Fibroblast of villous mesenchyme (primary cell): ENCODE measurements at regions not wholly inside any gene's neighbourhood (a gene's known extent, or its start where the extent isn't known, plus 50 kb on each side); places are given as distances from the start of the nearest gene placed in this dataset.

Experiments used
- DNase-seq: peaks from one replicate; pipeline ENCODE4 v3.0.0-alpha.2; 2010; ENCODE audit warnings: low read depth
- H3K4me3 ChIP-seq: 2 replicates; pipeline ENCODE4 v1.5.1; 2011; ENCODE audit warnings: low read depth, mild to moderate bottlenecking, low read length
- CTCF ChIP-seq: IDR thresholded peaks from 2 replicates; pipeline ENCODE4 v1.5.1; 2012; ENCODE audit warnings: low read depth, mild to moderate bottlenecking, low read length; ENCODE audit not compliant: insufficient read depth

- DNase-seq, result no peak
- TF ChIP-seq CTCF, result no peak
- H3K4me3 ChIP-seq, result no peak overlapping the region
Observed at GRCh38 chr20:1810572-1810925, 84.7 kb upstream of the SIRPA start.

DNA sequence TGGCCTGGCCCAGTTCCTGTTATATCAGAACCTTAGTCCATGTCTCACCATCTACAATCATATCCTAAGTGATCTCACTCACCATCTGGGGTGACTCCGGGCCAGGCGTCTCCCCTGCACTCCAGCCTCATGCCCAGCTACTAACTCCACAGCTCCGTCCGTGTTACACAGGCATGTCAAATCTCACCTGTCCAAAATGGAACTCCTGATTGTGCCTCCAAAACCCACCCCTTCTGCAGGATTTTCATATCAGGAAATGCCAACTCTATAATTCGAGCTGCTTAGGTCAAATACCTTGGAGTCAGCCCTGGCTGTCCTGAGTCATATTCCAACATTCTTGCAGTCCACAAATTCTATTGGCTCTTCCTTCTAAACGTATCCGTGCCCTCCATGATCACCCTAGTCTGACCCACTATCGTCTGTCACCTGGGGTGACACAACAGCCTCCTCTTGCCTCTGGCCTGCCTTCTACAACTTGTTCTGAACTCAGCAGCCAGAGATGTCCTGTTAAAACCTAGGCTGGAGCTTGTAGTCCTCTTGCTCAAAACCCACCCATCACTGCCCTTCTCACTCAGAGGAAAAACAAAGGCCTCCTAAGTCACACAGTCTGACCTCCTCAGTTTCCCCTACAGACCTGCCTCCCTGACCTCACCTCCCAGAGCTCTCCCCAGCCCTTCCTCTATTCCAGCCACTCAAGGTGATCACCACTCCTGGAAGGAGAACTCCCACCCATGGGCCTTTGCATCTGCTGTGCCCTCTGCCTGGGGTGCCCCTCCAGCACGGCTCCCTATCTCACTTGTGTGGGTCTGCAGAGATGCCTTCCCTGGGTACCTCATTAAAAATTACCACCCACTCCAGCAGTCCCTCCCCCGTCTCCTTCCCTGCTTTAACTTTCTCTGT, 85.3 kb upstream of the SIRPA start:
- no peak overlapping the region for H3K4me3 ChIP-seq
- DNase-seq, result no peak

GRCh38 chr20:1809131-1809572, 86.1 kb upstream of the SIRPA start:
- TF ChIP-seq CTCF, result no peak
- DNase-seq, result no peak
- no peak overlapping the region for H3K4me3 ChIP-seq

More for the DNA sequence above, 85.3 kb upstream of the SIRPA start:
- TF ChIP-seq CTCF, result no peak

DNA sequence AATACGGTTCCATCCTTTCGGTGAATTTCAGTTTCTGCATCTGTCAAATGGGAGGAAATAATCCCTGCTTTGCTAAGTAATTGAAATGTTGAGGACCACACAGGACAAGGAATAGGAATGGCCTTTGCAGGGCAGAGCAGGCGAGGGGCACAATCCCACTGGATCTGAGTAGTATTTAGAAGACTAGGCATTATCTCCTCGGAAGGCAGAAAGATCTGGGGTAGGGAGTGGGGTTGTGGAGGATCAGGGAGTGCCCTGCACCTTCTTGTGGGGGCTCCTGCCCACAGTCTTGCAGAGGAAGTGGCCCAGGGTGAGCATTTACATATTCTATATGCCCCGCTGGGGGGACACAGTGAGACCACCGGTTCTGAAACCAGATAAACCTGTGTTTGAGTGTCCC, 87.1 kb upstream of the SIRPA start:
- no peak for TF ChIP-seq CTCF
- DNase-seq, result no peak
- no peak overlapping the region for H3K4me3 ChIP-seq

- TF ChIP-seq CTCF, result no peak
Observed at GRCh38 chr20:1807394-1807793, 87.8 kb upstream of the SIRPA start.

DNA sequence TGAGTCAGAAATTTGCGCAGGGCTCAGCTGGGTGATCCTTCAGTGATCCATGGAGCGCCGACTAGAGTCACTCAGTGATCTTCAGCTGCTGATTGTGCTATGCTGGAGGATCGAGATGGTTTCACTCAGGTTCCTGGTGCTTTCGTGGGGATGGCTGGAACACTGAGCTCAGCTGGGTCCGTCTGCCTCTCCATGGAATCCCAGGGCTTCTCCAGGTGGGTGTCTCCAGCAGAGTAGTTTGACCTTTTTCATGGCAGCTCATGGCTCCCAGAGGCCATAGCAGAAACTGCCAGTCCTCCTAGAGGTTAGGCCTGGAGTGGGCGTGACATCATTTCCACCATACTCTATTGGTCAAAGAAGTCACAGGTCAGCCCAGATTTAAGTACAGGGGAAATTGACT, 88.8 kb upstream of the SIRPA start:
- no peak for TF ChIP-seq CTCF
- DNase-seq, result no peak
- no peak overlapping the region for H3K4me3 ChIP-seq

More at GRCh38 chr20:1807394-1807793, 87.8 kb upstream of the SIRPA start:
- H3K4me3 ChIP-seq, result no peak overlapping the region
- DNase-seq, result no peak
